SK-N-SH (cell line): ENCODE measurements at regions not wholly inside any gene's neighbourhood (a gene's known extent, or its start where the extent isn't known, plus 50 kb on each side); places are given as distances from the start of the nearest gene placed in this dataset.
"Not testable (repeated sequence)": the region's sequence is repeated elsewhere in the genome, so short reads cannot be mapped to it uniquely, and the experiment has no call there.

Experiments used
- CHD2 ChIP-seq: fragments of 150-350 bp; IDR thresholded peaks from 2 replicates; pipeline ENCODE4 v1.6.1; 2018; ENCODE audit warnings: low read length; ENCODE audit not compliant: partially characterized antibody
- CTCF ChIP-seq: fragments of 200-600 bp; sonication (generic); IDR thresholded peaks from 2 replicates; pipeline ENCODE4 v1.6.1; 2017; ENCODE audit warnings: antibody characterized with exemption, mild to moderate bottlenecking, moderate library complexity
- EP300 ChIP-seq, 2 experiments: IDR thresholded peaks; 2 replicates each; pipeline versions ENCODE4 v1.4.0 to v1.6.1; 2012; ENCODE audit warnings: borderline replicate concordance in 1 of 2, low read depth in 1 of 2, low read length in 1 of 2
- EZH2phosphoT487 ChIP-seq: fragments of 200-600 bp; sonication (generic); IDR thresholded peaks from 2 replicates; pipeline ENCODE4 v1.6.1; 2017; ENCODE audit warnings: low read depth, mixed run types, mild to moderate bottlenecking, antibody characterized with exemption, moderate library complexity, borderline replicate concordance
- POLR2AphosphoS5 ChIP-seq: IDR thresholded peaks from 2 replicates; pipeline ENCODE4 v1.6.1; 2012; ENCODE audit warnings: low read depth, low read length
- RCOR1 ChIP-seq: fragments of 150-350 bp; IDR thresholded peaks from 2 replicates; pipeline ENCODE4 v1.6.1; 2017; ENCODE audit warnings: antibody characterized with exemption, low read length
- RFX5 ChIP-seq: IDR thresholded peaks from 2 replicates; pipeline ENCODE4 v1.6.1; 2012; ENCODE audit warnings: mild to moderate bottlenecking, improper control_type of control experiment, low read length
- SIN3A ChIP-seq: IDR thresholded peaks from 2 replicates; pipeline ENCODE4 v1.6.1; 2012; ENCODE audit warnings: low read depth, mild to moderate bottlenecking, low read length, moderate library complexity, borderline replicate concordance
- SMC3 ChIP-seq: IDR thresholded peaks from 2 replicates; pipeline ENCODE4 v1.6.1; 2012; ENCODE audit warnings: low read depth, low read length, improper control_type of control experiment
- TCF12 ChIP-seq: IDR thresholded peaks from 2 replicates; pipeline ENCODE4 v1.4.0; 2012
- TEAD4 ChIP-seq: IDR thresholded peaks from 2 replicates; pipeline ENCODE4 v1.4.0; 2012; ENCODE audit warnings: mild to moderate bottlenecking, borderline replicate concordance; ENCODE audit not compliant: insufficient read depth
- USF1 ChIP-seq: IDR thresholded peaks from 2 replicates; pipeline ENCODE4 v1.4.0; 2012; ENCODE audit warnings: low read depth, borderline replicate concordance
- YY1 ChIP-seq: IDR thresholded peaks from 2 replicates; pipeline ENCODE4 v1.4.0; 2012; ENCODE audit warnings: low read depth, mild to moderate bottlenecking
- TF ChIP-seq, protein P1 (sequence below): IDR thresholded peaks from 2 replicates; pipeline ENCODE4 v1.4.0; 2012; ENCODE audit warnings: low read depth, borderline replicate concordance

DNA sequence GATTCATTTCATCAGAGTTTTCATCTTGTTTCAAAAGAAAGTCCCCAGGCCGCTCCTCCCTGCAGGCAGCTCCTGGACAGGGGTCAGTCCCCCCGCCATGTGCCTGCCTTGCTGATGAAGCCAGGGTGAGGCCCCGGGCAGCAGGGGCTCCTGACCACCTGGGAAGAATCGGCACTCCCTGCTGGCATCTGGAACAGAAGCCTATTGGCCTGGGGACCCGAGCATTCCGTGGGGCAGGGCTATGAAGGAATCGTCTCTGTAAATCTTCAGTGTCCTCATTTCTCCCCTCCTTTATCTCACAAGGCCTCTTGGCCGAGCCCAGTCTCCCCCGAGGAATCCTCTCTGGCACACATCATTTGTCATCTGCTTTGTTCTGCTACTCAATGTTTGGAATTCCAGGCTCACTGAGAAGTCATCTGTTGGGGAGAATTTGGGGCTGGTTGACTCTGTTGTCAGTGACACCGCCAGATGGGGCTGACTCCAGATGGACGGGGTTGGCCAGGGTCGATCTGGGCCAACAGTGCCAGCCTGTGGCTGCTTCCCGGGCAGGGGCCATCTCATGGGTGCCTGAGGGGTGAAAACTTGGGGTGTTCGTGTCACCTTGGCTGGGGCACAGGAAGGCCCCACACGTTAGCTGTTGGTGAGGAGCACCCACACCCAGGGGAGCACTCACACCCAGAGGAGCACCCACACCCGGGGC is 184.6 kb downstream of the LAT start:
- not testable (repeated sequence) for TF ChIP-seq CTCF, POLR2AphosphoS5, TEAD4, TCF12, SIN3A, RFX5, YY1, SMC3, USF1, CHD2, EZH2phosphoT487
- TF ChIP-seq, protein P1, sequence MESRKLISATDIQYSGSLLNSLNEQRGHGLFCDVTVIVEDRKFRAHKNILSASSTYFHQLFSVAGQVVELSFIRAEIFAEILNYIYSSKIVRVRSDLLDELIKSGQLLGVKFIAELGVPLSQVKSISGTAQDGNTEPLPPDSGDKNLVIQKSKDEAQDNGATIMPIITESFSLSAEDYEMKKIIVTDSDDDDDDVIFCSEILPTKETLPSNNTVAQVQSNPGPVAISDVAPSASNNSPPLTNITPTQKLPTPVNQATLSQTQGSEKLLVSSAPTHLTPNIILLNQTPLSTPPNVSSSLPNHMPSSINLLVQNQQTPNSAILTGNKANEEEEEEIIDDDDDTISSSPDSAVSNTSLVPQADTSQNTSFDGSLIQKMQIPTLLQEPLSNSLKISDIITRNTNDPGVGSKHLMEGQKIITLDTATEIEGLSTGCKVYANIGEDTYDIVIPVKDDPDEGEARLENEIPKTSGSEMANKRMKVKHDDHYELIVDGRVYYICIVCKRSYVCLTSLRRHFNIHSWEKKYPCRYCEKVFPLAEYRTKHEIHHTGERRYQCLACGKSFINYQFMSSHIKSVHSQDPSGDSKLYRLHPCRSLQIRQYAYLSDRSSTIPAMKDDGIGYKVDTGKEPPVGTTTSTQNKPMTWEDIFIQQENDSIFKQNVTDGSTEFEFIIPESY, result not testable (repeated sequence)
- TF ChIP-seq EP300 (IDR thresholded peaks at IDR 0.05; ENCODE audit: borderline replicate concordance in 1 of 2, low read depth in 1 of 2, low read length in 1 of 2) (peak in 1 of 2 experiments; percentile 59; a peak in 2 of 4 replicates), RCOR1 (peak; percentile 45; the same call in 1 of the 2 replicates)
